CD4-positive, alpha-beta T cell treated with Interleukin-15 for 4 hours (primary cell): ENCODE measurements at regions not wholly inside any gene's neighbourhood (a gene's known extent, or its start where the extent isn't known, plus 50 kb on each side); places are given as distances from the start of the nearest gene placed in this dataset.
"Not testable (repeated sequence)": the region's sequence is repeated elsewhere in the genome, so short reads cannot be mapped to it uniquely, and the experiment has no call there.

ENCODE experiments used
- DNase-seq: peaks from one replicate; pipeline ENCODE4 v3.0.0-alpha.2; 2020; ENCODE audit warnings: low spot score

- not testable (repeated sequence) for DNase-seq
Measured at GRCh38 chr3:152774230-152774629, 60.7 kb upstream of the P2RY1 start.

GRCh38 chr3:152778022-152778421 is 56.9 kb upstream of the P2RY1 start:
- DNase-seq = no peak

GRCh38 chr3:152779653-152780052 is 55.3 kb upstream of the P2RY1 start:
- DNase-seq = no peak

- DNase-seq = no peak
Measured at GRCh38 chr3:152780553-152780952, 54.4 kb upstream of the P2RY1 start.

- no peak for DNase-seq
Measured at GRCh38 chr3:152785051-152785450, 49.9 kb upstream of the P2RY1 start.
